HCT116 (cell line): ENCODE measurements at regions not wholly inside any gene's neighbourhood (a gene's known extent, or its start where the extent isn't known, plus 50 kb on each side); places are given as distances from the start of the nearest gene placed in this dataset.

Experiments used
- POLR2A ChIP-seq: IDR thresholded peaks from 2 replicates; pipeline ENCODE4 v1.7.0; 2011; ENCODE audit warnings: borderline replicate concordance; ENCODE audit not compliant: insufficient read depth, insufficient read length; ENCODE audit errors: extremely low read depth
- ZFX ChIP-seq: fragments of 450-650 bp; IDR thresholded peaks from 2 replicates; pipeline ENCODE4 v1.6.1; 2017
- TF ChIP-seq, protein P1 (sequence below), 3 experiments: fragments of 200-600 bp in 1 of 3; sonication (generic) in 1 of 3; IDR thresholded peaks in 2 of 3; conservative IDR thresholded peaks in 1 of 3; 2 replicates each; pipeline ENCODE4 v1.5.1; 2012 to 2017; ENCODE audit warnings: low read depth in 2 of 3, low read length in 2 of 3, antibody characterized with exemption in 1 of 3, borderline replicate concordance in 1 of 3, control low read depth in 1 of 3, mild to moderate bottlenecking in 1 of 3, mixed read lengths in 1 of 3, mixed run types in 1 of 3, moderate library complexity in 1 of 3; ENCODE audit not compliant: insufficient read depth in 1 of 3
- TF ChIP-seq, protein P2 (sequence below): IDR thresholded peaks from 2 replicates; pipeline ENCODE4 v1.6.1; 2011; ENCODE audit warnings: mild to moderate bottlenecking, low read length, moderate library complexity; ENCODE audit not compliant: insufficient replicate concordance; ENCODE audit errors: extremely low read depth

DNA sequence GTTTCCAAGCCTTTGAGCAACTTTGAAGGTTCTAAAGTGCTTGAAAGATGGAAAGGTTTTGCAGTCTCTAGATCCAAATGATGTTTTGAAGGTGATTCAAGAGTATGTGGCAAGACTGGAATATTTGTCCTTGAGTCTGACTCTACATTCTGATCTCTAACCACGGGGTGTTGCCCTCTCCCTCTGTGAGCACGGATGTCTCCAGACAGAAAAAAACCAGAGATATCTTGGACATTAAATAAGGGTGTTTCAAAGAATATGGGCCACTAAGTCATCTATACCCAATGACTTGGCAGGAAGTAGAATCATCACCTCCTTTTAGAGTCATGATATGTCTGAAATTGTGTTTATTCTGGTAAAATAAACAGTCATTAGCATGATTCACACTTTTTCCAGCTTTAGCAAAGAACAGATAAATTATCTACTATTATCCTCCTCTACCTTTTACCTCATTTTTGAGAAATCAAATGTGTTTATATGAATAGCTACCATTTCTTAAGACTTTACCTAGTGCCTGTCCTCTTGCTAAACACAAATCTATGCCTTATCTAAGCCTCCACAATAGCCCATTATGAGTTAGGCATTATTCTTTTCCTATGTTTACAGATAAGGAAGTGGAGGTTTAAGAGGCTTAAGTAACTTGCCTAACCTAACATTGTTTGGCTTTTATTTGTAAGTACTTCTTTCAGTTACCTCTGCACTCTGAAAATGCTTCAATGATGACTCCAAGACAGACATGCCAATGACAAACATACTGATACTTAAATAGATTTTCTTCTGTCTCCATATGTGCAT, 384.4 kb downstream of the BMP2 start:
- TF ChIP-seq, protein P1, sequence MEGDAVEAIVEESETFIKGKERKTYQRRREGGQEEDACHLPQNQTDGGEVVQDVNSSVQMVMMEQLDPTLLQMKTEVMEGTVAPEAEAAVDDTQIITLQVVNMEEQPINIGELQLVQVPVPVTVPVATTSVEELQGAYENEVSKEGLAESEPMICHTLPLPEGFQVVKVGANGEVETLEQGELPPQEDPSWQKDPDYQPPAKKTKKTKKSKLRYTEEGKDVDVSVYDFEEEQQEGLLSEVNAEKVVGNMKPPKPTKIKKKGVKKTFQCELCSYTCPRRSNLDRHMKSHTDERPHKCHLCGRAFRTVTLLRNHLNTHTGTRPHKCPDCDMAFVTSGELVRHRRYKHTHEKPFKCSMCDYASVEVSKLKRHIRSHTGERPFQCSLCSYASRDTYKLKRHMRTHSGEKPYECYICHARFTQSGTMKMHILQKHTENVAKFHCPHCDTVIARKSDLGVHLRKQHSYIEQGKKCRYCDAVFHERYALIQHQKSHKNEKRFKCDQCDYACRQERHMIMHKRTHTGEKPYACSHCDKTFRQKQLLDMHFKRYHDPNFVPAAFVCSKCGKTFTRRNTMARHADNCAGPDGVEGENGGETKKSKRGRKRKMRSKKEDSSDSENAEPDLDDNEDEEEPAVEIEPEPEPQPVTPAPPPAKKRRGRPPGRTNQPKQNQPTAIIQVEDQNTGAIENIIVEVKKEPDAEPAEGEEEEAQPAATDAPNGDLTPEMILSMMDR (IDR thresholded peaks at IDR 0.05 in 2 of 3, conservative IDR thresholded peaks at IDR 0.05 in 1 of 3; ENCODE audit: borderline replicate concordance in 1 of 3, insufficient read depth in 1 of 3, low read depth in 2 of 3, low read length in 2 of 3): no peak
- TF ChIP-seq, protein P2, sequence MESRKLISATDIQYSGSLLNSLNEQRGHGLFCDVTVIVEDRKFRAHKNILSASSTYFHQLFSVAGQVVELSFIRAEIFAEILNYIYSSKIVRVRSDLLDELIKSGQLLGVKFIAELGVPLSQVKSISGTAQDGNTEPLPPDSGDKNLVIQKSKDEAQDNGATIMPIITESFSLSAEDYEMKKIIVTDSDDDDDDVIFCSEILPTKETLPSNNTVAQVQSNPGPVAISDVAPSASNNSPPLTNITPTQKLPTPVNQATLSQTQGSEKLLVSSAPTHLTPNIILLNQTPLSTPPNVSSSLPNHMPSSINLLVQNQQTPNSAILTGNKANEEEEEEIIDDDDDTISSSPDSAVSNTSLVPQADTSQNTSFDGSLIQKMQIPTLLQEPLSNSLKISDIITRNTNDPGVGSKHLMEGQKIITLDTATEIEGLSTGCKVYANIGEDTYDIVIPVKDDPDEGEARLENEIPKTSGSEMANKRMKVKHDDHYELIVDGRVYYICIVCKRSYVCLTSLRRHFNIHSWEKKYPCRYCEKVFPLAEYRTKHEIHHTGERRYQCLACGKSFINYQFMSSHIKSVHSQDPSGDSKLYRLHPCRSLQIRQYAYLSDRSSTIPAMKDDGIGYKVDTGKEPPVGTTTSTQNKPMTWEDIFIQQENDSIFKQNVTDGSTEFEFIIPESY: no peak
- no peak for TF ChIP-seq POLR2A
- TF ChIP-seq ZFX: no peak
